Smooth muscle cell (in vitro differentiated cells): ENCODE measurements at regions not wholly inside any gene's neighbourhood (a gene's known extent, or its start where the extent isn't known, plus 50 kb on each side); places are given as distances from the start of the nearest gene placed in this dataset.

Experiments used
- DNase-seq: peaks from one replicate; lab custom pipeline; 2025; ENCODE audit not compliant: unreplicated experiment; lab: John Stamatoyannopoulos, UW
- H2AFZ ChIP-seq: fragments of 200-600 bp; sonication (generic); 2 replicates; pipeline ENCODE4 v1.6.0; 2016; ENCODE audit warnings: antibody characterized with exemption, low read depth, mild to moderate bottlenecking
- H3F3A ChIP-seq: fragments of 200-600 bp; sonication (generic); 2 replicates; pipeline ENCODE4 v1.6.0; 2017; ENCODE audit warnings: antibody characterized with exemption, low read depth
- H3K27ac ChIP-seq: fragments of 200-600 bp; sonication (generic); 2 replicates; pipeline ENCODE4 v1.5.1; 2016; ENCODE audit warnings: low read depth, mild to moderate bottlenecking
- H3K27me3 ChIP-seq: fragments of 200-600 bp; sonication (generic); 2 replicates; pipeline ENCODE4 v1.6.1; 2016; ENCODE audit warnings: low read depth, mild to moderate bottlenecking
- H3K36me3 ChIP-seq: fragments of 200-600 bp; sonication (generic); 2 replicates; pipeline ENCODE4 v1.5.1; 2016; ENCODE audit warnings: low read depth
- H3K4me1 ChIP-seq: fragments of 200-600 bp; sonication (generic); 2 replicates; pipeline ENCODE4 v1.5.1; 2016; ENCODE audit warnings: low read depth
- H3K4me2 ChIP-seq: fragments of 200-600 bp; sonication (generic); 2 replicates; pipeline ENCODE4 v1.6.0; 2016; ENCODE audit warnings: mild to moderate bottlenecking
- H3K4me3 ChIP-seq: fragments of 200-600 bp; sonication (generic); 2 replicates; pipeline ENCODE4 v1.5.1; 2016; ENCODE audit warnings: mild to moderate bottlenecking
- H3K79me2 ChIP-seq: fragments of 200-600 bp; sonication (generic); 2 replicates; pipeline ENCODE4 v1.6.0; 2016; ENCODE audit warnings: low read depth, mild to moderate bottlenecking
- H3K9ac ChIP-seq: fragments of 200-600 bp; sonication (generic); 2 replicates; pipeline ENCODE4 v1.6.0; 2016; ENCODE audit warnings: low read depth
- H3K9me3 ChIP-seq: fragments of 200-600 bp; sonication (generic); replicated peaks from 2 replicates; pipeline ENCODE4 v1.5.1; 2016; ENCODE audit warnings: low read depth
- H4K20me1 ChIP-seq: fragments of 200-600 bp; sonication (generic); 2 replicates; pipeline ENCODE4 v1.6.0; 2016; ENCODE audit warnings: low read depth
- WGBS: methylation state at CpG from one replicate; pipeline ENCODE4 v1.1.7; 2016; ENCODE audit warnings: low lambda C conversion rate; 5-methylcytosine and 5-hydroxymethylcytosine counted together
- TF ChIP-seq, protein P1 (sequence below): fragments of 200-600 bp; sonication (generic); IDR thresholded peaks from 2 replicates; pipeline ENCODE4 v1.5.1; 2017; ENCODE audit warnings: borderline replicate concordance, mild to moderate bottlenecking, antibody characterized with exemption; ENCODE audit not compliant: insufficient read depth, poor library complexity, severe bottlenecking

- Histone ChIP-seq H3K4me1 (no peaks in the 10 kb centered on the region), H3K4me3 (no peak overlapping the region), H3K4me2 (no peak overlapping the region), H4K20me1 (no peaks in the 10 kb centered on the region), H3K36me3 (no peaks in the 10 kb centered on the region), H3F3A (no peaks in the 10 kb centered on the region), H3K9ac (no peak overlapping the region), H3K27me3 (no peaks in the 10 kb centered on the region), H3K79me2 (no peaks in the 10 kb centered on the region), H3K27ac (no peak overlapping the region), H2AFZ (no peak overlapping the region), H3K9me3 (no peaks in the 10 kb centered on the region)
- WGBS: 41% methylated on average over 5 of the region's 5 CpGs
- no peak for DNase-seq
- TF ChIP-seq, protein P1, sequence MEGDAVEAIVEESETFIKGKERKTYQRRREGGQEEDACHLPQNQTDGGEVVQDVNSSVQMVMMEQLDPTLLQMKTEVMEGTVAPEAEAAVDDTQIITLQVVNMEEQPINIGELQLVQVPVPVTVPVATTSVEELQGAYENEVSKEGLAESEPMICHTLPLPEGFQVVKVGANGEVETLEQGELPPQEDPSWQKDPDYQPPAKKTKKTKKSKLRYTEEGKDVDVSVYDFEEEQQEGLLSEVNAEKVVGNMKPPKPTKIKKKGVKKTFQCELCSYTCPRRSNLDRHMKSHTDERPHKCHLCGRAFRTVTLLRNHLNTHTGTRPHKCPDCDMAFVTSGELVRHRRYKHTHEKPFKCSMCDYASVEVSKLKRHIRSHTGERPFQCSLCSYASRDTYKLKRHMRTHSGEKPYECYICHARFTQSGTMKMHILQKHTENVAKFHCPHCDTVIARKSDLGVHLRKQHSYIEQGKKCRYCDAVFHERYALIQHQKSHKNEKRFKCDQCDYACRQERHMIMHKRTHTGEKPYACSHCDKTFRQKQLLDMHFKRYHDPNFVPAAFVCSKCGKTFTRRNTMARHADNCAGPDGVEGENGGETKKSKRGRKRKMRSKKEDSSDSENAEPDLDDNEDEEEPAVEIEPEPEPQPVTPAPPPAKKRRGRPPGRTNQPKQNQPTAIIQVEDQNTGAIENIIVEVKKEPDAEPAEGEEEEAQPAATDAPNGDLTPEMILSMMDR: no peak
Measured at GRCh38 chr4:180363815-180364214, 1879.4 kb upstream of the TENM3 start.

DNA sequence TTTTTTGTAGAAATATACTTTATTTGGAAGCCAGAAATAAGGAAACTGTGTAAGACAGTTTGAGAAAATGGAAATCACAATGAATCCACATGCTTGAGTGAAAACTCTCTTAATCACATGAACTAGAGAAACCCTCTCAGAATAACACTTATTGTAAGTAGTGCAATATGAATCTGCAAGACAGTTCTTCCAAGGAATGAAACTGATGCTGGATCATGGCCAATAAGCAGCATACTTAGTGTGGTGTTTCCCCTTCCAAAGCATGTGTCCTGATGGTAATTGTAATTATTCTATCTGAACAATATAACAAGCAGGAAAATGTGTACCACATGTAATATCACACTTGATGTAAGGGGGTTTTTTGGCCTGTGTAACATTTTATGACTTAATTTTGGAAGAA, 1870.5 kb upstream of the TENM3 start:
- Histone ChIP-seq H4K20me1 (no peaks in the 10 kb centered on the region), H3K36me3 (no peaks in the 10 kb centered on the region), H3K79me2 (no peaks in the 10 kb centered on the region), H3K4me2 (no peak overlapping the region), H3K27ac (no peak overlapping the region), H3K4me1 (no peaks in the 10 kb centered on the region), H3K9me3 (no peaks in the 10 kb centered on the region), H3K4me3 (no peak overlapping the region), H3K9ac (no peak overlapping the region), H3K27me3 (no peaks in the 10 kb centered on the region), H3F3A (no peaks in the 10 kb centered on the region), H2AFZ (no peak overlapping the region)
- TF ChIP-seq, protein P1: no peak
- no peak for DNase-seq

DNA sequence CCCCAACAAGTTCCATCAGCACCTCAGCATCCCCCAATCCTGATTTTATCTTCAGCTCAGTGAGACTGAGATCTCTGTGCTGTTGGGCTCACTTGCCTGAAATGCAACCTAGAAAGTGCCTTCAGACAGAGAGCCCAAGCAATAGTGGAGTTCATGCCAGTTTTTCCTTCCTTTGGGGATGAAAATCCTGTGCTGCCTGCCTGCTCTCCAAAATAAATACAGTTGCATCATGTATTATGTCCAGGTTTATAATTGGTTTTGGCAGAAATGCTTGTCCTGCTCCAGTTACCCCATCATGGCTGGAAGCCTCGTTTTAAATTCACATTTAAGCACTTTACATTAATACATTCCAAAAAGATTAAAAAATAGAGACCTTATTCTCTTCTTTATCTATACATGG, 1865.5 kb upstream of the TENM3 start:
- Histone ChIP-seq H2AFZ (no peak overlapping the region), H3K4me3 (no peak overlapping the region), H3K9me3 (no peaks in the 10 kb centered on the region), H3F3A (no peaks in the 10 kb centered on the region), H3K4me2 (no peak overlapping the region), H4K20me1 (no peaks in the 10 kb centered on the region), H3K36me3 (no peaks in the 10 kb centered on the region), H3K27ac (no peak overlapping the region), H3K27me3 (no peaks in the 10 kb centered on the region), H3K79me2 (no peaks in the 10 kb centered on the region), H3K4me1 (no peaks in the 10 kb centered on the region), H3K9ac (no peak overlapping the region)
- WGBS: 88% methylated on average over 1 of the region's 1 CpG
- no peak for DNase-seq
- TF ChIP-seq, protein P1: no peak

- Histone ChIP-seq H3K27ac (no peak overlapping the region), H3K36me3 (no peaks in the 10 kb centered on the region), H3K4me2 (no peak overlapping the region), H3K4me1 (no peaks in the 10 kb centered on the region), H3F3A (no peaks in the 10 kb centered on the region), H3K9ac (no peak overlapping the region), H4K20me1 (no peaks in the 10 kb centered on the region), H3K4me3 (no peak overlapping the region), H3K9me3 (no peaks in the 10 kb centered on the region), H2AFZ (no peak overlapping the region), H3K27me3 (no peaks in the 10 kb centered on the region), H3K79me2 (no peaks in the 10 kb centered on the region)
- no peak for DNase-seq
- TF ChIP-seq, protein P1: no peak
- 34% methylated on average over 5 of the region's 5 CpGs for WGBS
Measured at GRCh38 chr4:180380733-180381132, 1862.5 kb upstream of the TENM3 start.
